ENCODE measurements at regions not wholly inside any gene's neighbourhood (a gene's known extent, or its start where the extent isn't known, plus 50 kb on each side); places are given as distances from the start of the nearest gene placed in this dataset.

DNA sequence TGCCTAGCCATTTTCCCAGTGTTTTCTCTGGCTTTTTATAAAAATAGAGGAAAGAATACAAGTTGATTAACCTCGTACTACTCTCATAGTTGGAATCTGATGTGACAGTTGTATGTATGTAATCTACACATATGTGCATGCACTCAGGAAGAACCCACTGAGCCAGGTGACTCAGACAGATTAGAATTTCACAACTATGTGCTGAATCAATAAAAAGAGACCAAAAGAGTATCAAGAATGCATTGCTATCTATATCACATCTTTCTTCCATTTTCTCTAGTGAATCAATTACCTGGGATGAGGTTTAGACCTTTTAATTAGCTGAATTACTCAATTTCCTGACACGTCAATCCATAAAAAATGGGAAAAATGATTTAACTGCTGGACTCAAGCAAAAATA is 319.3 kb upstream of the ATP10A start:
- H3K9me3 ChIP-seq (ENCODE audit: control extremely low read depth in 1 of 3, control insufficient read depth in 2 of 3, insufficient read depth in 1 of 3, low read length in 2 of 3), result peaks cover 0 to 5% (median 0%) of the 10 kb centered on the region in 3 donors
- H3K27ac Mint-ChIP-seq, result no peak overlapping the region
- TF ChIP-seq EZH2 (IDR thresholded peaks at IDR 0.05; ENCODE audit: borderline replicate concordance, insufficient read depth, low read depth, low read length, poor library complexity, severe bottlenecking), result no peak
- TF ChIP-seq, protein P1, sequence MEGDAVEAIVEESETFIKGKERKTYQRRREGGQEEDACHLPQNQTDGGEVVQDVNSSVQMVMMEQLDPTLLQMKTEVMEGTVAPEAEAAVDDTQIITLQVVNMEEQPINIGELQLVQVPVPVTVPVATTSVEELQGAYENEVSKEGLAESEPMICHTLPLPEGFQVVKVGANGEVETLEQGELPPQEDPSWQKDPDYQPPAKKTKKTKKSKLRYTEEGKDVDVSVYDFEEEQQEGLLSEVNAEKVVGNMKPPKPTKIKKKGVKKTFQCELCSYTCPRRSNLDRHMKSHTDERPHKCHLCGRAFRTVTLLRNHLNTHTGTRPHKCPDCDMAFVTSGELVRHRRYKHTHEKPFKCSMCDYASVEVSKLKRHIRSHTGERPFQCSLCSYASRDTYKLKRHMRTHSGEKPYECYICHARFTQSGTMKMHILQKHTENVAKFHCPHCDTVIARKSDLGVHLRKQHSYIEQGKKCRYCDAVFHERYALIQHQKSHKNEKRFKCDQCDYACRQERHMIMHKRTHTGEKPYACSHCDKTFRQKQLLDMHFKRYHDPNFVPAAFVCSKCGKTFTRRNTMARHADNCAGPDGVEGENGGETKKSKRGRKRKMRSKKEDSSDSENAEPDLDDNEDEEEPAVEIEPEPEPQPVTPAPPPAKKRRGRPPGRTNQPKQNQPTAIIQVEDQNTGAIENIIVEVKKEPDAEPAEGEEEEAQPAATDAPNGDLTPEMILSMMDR (IDR thresholded peaks at IDR 0.05), result no peak
- no peaks in the 10 kb centered on the region for H4K20me1 ChIP-seq (ENCODE audit: control insufficient read depth, insufficient read depth, low read length, poor library complexity, severe bottlenecking)
- no peak overlapping the region for H3K27ac ChIP-seq (ENCODE audit: low read length in 2 of 2)
- H3K9me3 Mint-ChIP-seq (ENCODE audit: insufficient read depth), result no peaks in the 10 kb centered on the region
- H3K27me3 ChIP-seq (replicated peaks in 1 of 4; ENCODE audit: control extremely low read depth in 1 of 4, control insufficient read depth in 3 of 4, insufficient read depth in 4 of 4, low read length in 3 of 4), result no peaks in the 10 kb centered on the region
- intact Hi-C loops (cut with micrococcal nuclease), result no loop called here
- H3K4me2 ChIP-seq (replicated peaks; ENCODE audit: low read depth, low read length, poor library complexity, severe bottlenecking), result no peak overlapping the region
- CTCF ChIA-PET, result no interaction called here
- H3K4me3 ChIP-seq (ENCODE audit: control extremely low read depth in 1 of 5, extremely low read depth in 1 of 5, insufficient read depth in 1 of 5, low read depth in 2 of 5, low read length in 4 of 5), result no peak overlapping the region
- no peaks in the 10 kb centered on the region for H3K4me1 Mint-ChIP-seq
- no peaks in the 10 kb centered on the region for H3K36me3 ChIP-seq (replicated peaks in 1 of 2; ENCODE audit: control extremely low read depth in 1 of 2, control insufficient read depth in 1 of 2, extremely low read depth in 1 of 2, insufficient read depth in 2 of 2, low read length in 1 of 2)
- H3K79me2 ChIP-seq (ENCODE audit: control insufficient read depth, insufficient read depth, low read length), result no peaks in the 10 kb centered on the region
- ATAC-seq (ENCODE audit: low read depth) (no peak), DNase-seq (no peak)
- H3K27me3 Mint-ChIP-seq, result no peaks in the 10 kb centered on the region
- H3K4me1 ChIP-seq (ENCODE audit: control insufficient read depth in 2 of 2, insufficient read depth in 2 of 2, low read length in 2 of 2), result no peaks in the 10 kb centered on the region
- H3K9ac ChIP-seq (ENCODE audit: low read length), result no peak overlapping the region
- no peak overlapping the region for H2AFZ ChIP-seq (ENCODE audit: insufficient read depth, low read depth, low read length, poor library complexity, severe bottlenecking)
- no peak overlapping the region for H3K4me3 Mint-ChIP-seq
- POLR2A ChIA-PET, result no interaction called here
- no CpG with 5 or more reads among the region's 2 CpGs for WGBS (ENCODE audit: insufficient coverage)

DNA sequence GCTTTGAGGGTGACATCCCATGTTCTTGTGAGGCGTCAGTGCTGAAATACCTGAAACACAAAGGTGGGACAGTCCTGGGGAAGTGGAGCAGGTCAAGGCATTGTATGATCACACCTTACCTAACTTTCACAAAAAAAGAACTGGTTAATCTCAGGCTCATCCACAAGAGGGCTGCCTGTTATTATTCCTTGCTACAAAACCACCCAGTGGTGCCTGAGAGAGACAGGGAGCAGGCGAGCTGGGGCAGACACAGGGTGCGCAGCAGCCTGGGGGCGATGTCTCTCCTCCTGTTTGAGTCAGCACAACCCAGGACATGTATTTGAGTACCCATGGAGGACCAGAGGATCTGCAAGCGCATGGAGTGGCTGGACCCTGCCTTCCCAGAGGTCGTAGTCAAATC is 316.8 kb upstream of the ATP10A start:
- Histone ChIP-seq H4K20me1 (ENCODE audit: control insufficient read depth, insufficient read depth, low read length, poor library complexity, severe bottlenecking) (no peaks in the 10 kb centered on the region), H3K27me3 (replicated peaks in 1 of 4; ENCODE audit: control extremely low read depth in 1 of 4, control insufficient read depth in 3 of 4, insufficient read depth in 4 of 4, low read length in 3 of 4) (no peaks in the 10 kb centered on the region), H3K9ac (ENCODE audit: low read length) (no peak overlapping the region), H3K4me2 (replicated peaks; ENCODE audit: low read depth, low read length, poor library complexity, severe bottlenecking) (no peak overlapping the region), H2AFZ (ENCODE audit: insufficient read depth, low read depth, low read length, poor library complexity, severe bottlenecking) (no peak overlapping the region), H3K27ac (ENCODE audit: low read length in 2 of 2) (no peak overlapping the region), H3K36me3 (replicated peaks in 1 of 2; ENCODE audit: control extremely low read depth in 1 of 2, control insufficient read depth in 1 of 2, extremely low read depth in 1 of 2, insufficient read depth in 2 of 2, low read length in 1 of 2) (no peaks in the 10 kb centered on the region), H3K79me2 (ENCODE audit: control insufficient read depth, insufficient read depth, low read length) (no peaks in the 10 kb centered on the region), H3K9me3 (ENCODE audit: control extremely low read depth in 1 of 3, control insufficient read depth in 2 of 3, insufficient read depth in 1 of 3, low read length in 2 of 3) (no peaks in the 10 kb centered on the region), H3K4me3 (ENCODE audit: control extremely low read depth in 1 of 5, extremely low read depth in 1 of 5, insufficient read depth in 1 of 5, low read depth in 2 of 5, low read length in 4 of 5) (no peak overlapping the region), H3K4me1 (ENCODE audit: control insufficient read depth in 2 of 2, insufficient read depth in 2 of 2, low read length in 2 of 2) (no peaks in the 10 kb centered on the region)
- Mint-ChIP-seq H3K27me3 (no peaks in the 10 kb centered on the region), H3K4me1 (no peaks in the 10 kb centered on the region), H3K9me3 (ENCODE audit: insufficient read depth) (no peaks in the 10 kb centered on the region), H3K4me3 (no peak overlapping the region), H3K27ac (no peak overlapping the region)
- no peak for TF ChIP-seq EZH2 (IDR thresholded peaks at IDR 0.05; ENCODE audit: borderline replicate concordance, insufficient read depth, low read depth, low read length, poor library complexity, severe bottlenecking)
- TF ChIP-seq, protein P1 (IDR thresholded peaks at IDR 0.05), result no peak
- intact Hi-C loops (cut with micrococcal nuclease), result no loop called here
- CTCF ChIA-PET, result no interaction called here
- WGBS (ENCODE audit: insufficient coverage), result 60% methylated on average over 6 of the region's 6 CpGs
- DNase-seq, result no peak
- ATAC-seq (ENCODE audit: low read depth), result no peak
- POLR2A ChIA-PET, result no interaction called here
